OCI-LY7 (cell line): ENCODE measurements at regions not wholly inside any gene's neighbourhood (a gene's known extent, or its start where the extent isn't known, plus 50 kb on each side); places are given as distances from the start of the nearest gene placed in this dataset.

Experiments
- BruUV-seq: library from RNA; stranded (reverse); fragments of 400-500 nt; replicated peaks from 2 replicates; lab custom pipeline; 2021; lab: Mats Ljungman, UMichigan
- CTCF ChIA-PET: fragments of 300-600 bp; sonication (Branson Sonifier 250); formaldehyde crosslinking; loops from one replicate; lab custom pipeline; 2022; ENCODE audit warnings: antibody characterized with exemption; ENCODE audit not compliant: unreplicated experiment; lab: Charles Lee
- POLR2A ChIA-PET: fragments of 300-600 bp; sonication (Branson Sonifier 250); formaldehyde crosslinking; loops from one replicate; lab custom pipeline; 2022; ENCODE audit warnings: antibody characterized with exemption; lab: Charles Lee
- DNase-seq: peaks from one replicate; pipeline ENCODE4 v3.0.0-alpha.2; 2015; ENCODE audit warnings: low spot score
- H2AFZ ChIP-seq: fragments of 200-600 bp; sonication (generic), shearing (Covaris generic); 2 replicates; pipeline ENCODE4 v1.6.1; 2014; ENCODE audit warnings: mild to moderate bottlenecking, antibody characterized with exemption, low read length, moderate library complexity
- H3K27ac ChIP-seq: fragments of 200-600 bp; sonication (generic); 2 replicates; pipeline ENCODE4 v1.5.1; 2014; ENCODE audit warnings: mixed run types, low read depth, mild to moderate bottlenecking, moderate library complexity, low read length, inconsistent platforms; ENCODE audit not compliant: poor library complexity, severe bottlenecking
- H3K36me3 ChIP-seq: fragments of 200-600 bp; sonication (generic); 2 replicates; pipeline ENCODE4 v1.6.1; 2014; ENCODE audit warnings: mild to moderate bottlenecking, antibody characterized with exemption, low read length, moderate library complexity, mixed read lengths; ENCODE audit not compliant: insufficient read depth
- H3K4me1 ChIP-seq: fragments of 200-600 bp; sonication (generic); 2 replicates; pipeline ENCODE4 v1.5.1; 2014; ENCODE audit warnings: mild to moderate bottlenecking, low read length; ENCODE audit not compliant: insufficient read depth, poor library complexity, severe bottlenecking
- H3K4me2 ChIP-seq: fragments of 200-600 bp; sonication (generic); 2 replicates; pipeline ENCODE4 v1.6.1; 2014; ENCODE audit warnings: mild to moderate bottlenecking, low read length
- H3K4me3 ChIP-seq: fragments of 200-600 bp; sonication (generic); 2 replicates; pipeline ENCODE4 v1.5.1; 2014; ENCODE audit warnings: mild to moderate bottlenecking, low read depth, low read length; ENCODE audit not compliant: poor library complexity, severe bottlenecking
- H3K79me2 ChIP-seq: fragments of 200-600 bp; sonication (generic); 2 replicates; pipeline ENCODE4 v1.6.1; 2016; ENCODE audit warnings: low read depth, mild to moderate bottlenecking, low read length, moderate library complexity, mixed read lengths; ENCODE audit not compliant: insufficient read depth
- H3K9me2 ChIP-seq: fragments of 200-600 bp; sonication (generic); 2 replicates; pipeline ENCODE4 v1.6.1; 2016; ENCODE audit warnings: mild to moderate bottlenecking, low read length, mixed read lengths; ENCODE audit not compliant: insufficient read depth
- H3K9me3 ChIP-seq: fragments of 200-600 bp; sonication (generic); 2 replicates; pipeline ENCODE4 v1.6.1; 2014; ENCODE audit warnings: mild to moderate bottlenecking, mixed run types, low read length, mixed read lengths
- H4K20me1 ChIP-seq: fragments of 200-600 bp; sonication (generic); 2 replicates; pipeline ENCODE4 v1.6.1; 2014; ENCODE audit warnings: mild to moderate bottlenecking, antibody characterized with exemption, low read length, moderate library complexity, mixed read lengths; ENCODE audit not compliant: insufficient read depth
- EZH2phosphoT487 ChIP-seq: fragments of 200-600 bp; sonication (generic); IDR thresholded peaks from 2 replicates; pipeline ENCODE4 v1.6.1; 2018; ENCODE audit warnings: low read depth, borderline replicate concordance, mild to moderate bottlenecking, mixed run types, antibody characterized with exemption, low read length, moderate library complexity, mixed read lengths
- intact Hi-C: fragments of 100-400 bp; cut with micrococcal nuclease; formaldehyde crosslinking; loops from one replicate; pipeline ENCODE4 v1.10.0; 2022; ENCODE audit not compliant: unreplicated experiment
- TF ChIP-seq, protein P1 (sequence below): fragments of 200-600 bp; sonication (generic); conservative IDR thresholded peaks from 2 replicates; pipeline ENCODE4 v1.5.1; 2014; ENCODE audit warnings: mild to moderate bottlenecking, antibody characterized with exemption, low read length, moderate library complexity, mixed read lengths

- Histone ChIP-seq H4K20me1 (no peaks in the 10 kb centered on the region), H3K36me3 (no peaks in the 10 kb centered on the region), H2AFZ (no peak overlapping the region), H3K9me3 (no peaks in the 10 kb centered on the region), H3K4me2 (no peak overlapping the region), H3K4me1 (no peaks in the 10 kb centered on the region), H3K27ac (no peak overlapping the region), H3K79me2 (no peaks in the 10 kb centered on the region), H3K4me3 (no peak overlapping the region), H3K9me2 (no peaks in the 10 kb centered on the region)
- TF ChIP-seq, protein P1, sequence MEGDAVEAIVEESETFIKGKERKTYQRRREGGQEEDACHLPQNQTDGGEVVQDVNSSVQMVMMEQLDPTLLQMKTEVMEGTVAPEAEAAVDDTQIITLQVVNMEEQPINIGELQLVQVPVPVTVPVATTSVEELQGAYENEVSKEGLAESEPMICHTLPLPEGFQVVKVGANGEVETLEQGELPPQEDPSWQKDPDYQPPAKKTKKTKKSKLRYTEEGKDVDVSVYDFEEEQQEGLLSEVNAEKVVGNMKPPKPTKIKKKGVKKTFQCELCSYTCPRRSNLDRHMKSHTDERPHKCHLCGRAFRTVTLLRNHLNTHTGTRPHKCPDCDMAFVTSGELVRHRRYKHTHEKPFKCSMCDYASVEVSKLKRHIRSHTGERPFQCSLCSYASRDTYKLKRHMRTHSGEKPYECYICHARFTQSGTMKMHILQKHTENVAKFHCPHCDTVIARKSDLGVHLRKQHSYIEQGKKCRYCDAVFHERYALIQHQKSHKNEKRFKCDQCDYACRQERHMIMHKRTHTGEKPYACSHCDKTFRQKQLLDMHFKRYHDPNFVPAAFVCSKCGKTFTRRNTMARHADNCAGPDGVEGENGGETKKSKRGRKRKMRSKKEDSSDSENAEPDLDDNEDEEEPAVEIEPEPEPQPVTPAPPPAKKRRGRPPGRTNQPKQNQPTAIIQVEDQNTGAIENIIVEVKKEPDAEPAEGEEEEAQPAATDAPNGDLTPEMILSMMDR: no peak
- no peak for TF ChIP-seq EZH2phosphoT487
- ChIA-PET CTCF (no interaction called here), POLR2A (interaction anchor here (0.6 kb wide), 2 partner anchors 61 to 180 kb away, joined by 3 to 4 read pairs; no protein-coding TSS in a partner anchor)
- DNase-seq: no peak
- intact Hi-C loops: no loop called here
- no TSS peak for BruUV-seq
Observed at GRCh38 chr18:26778054-26778393, 87.5 kb downstream of the AQP4 start.

DNA sequence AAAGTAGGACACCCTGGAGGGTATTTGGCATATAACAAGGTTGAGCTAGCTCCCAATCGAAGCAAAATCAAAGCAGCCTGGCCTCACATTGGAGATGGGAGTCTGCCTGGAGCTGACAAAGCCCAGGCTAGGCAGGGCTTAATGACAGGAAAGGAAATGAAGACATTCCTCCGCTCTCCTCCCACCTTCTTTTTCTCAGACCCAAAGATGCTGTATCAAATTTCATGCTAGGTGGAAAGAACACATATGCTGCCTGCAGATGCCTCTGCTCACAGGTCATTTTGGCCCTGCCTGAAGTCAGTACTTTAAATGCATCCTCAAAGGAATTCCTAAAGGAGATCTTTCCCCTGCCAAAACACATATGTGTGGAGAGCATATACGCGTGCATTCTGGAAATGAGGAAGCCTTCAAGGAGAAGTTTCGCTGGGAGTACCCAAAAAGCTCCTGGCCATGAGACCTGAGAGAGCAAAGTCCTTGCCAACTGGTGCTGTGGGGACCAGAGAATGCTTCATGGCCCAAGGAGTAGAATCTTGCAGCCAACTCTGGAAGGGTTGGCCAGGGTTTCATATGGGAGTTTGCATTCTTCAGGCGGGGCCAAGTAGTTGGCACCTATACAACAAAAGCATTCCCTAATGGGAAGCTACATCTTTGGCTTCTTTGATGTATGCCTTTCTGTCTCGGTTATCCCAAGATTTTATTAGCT is 88.0 kb downstream of the AQP4 start:
- POLR2A ChIA-PET: interaction anchor here (0.5 to 0.6 kb wide), 3 partner anchors 60 to 180 kb away, joined by 3 to 4 read pairs (median 3); no protein-coding TSS in a partner anchor
- no peaks in the 10 kb centered on the region for H3K4me1 ChIP-seq
- no peak overlapping the region for H3K4me2 ChIP-seq

GRCh38 chr18:26772691-26773090 is 92.8 kb downstream of the AQP4 start:
- Histone ChIP-seq H3K9me2 (no peaks in the 10 kb centered on the region), H4K20me1 (no peaks in the 10 kb centered on the region), H3K36me3 (no peaks in the 10 kb centered on the region), H3K4me3 (no peak overlapping the region), H3K4me1 (no peaks in the 10 kb centered on the region), H3K4me2 (no peak overlapping the region), H3K79me2 (no peaks in the 10 kb centered on the region), H3K9me3 (no peaks in the 10 kb centered on the region), H2AFZ (no peak overlapping the region), H3K27ac (no peak overlapping the region)
- ChIA-PET CTCF (no interaction called here), POLR2A (no interaction called here)
- no TSS peak for BruUV-seq
- intact Hi-C loops: no loop called here
- no peak for DNase-seq
- TF ChIP-seq EZH2phosphoT487: no peak
- TF ChIP-seq, protein P1: no peak

More for the DNA sequence above, 88.0 kb downstream of the AQP4 start:
- H4K20me1 ChIP-seq: no peaks in the 10 kb centered on the region
- CTCF ChIA-PET: no interaction called here
- no peak for DNase-seq
- H3K4me3 ChIP-seq: no peak overlapping the region
- no peaks in the 10 kb centered on the region for H3K9me3 ChIP-seq
- H3K79me2 ChIP-seq: no peaks in the 10 kb centered on the region
- no peak for TF ChIP-seq EZH2phosphoT487
- TF ChIP-seq, protein P1: no peak
- H3K9me2 ChIP-seq: no peaks in the 10 kb centered on the region
- intact Hi-C loops: no loop called here
- H2AFZ ChIP-seq: no peak overlapping the region
- H3K27ac ChIP-seq: no peak overlapping the region
- no peaks in the 10 kb centered on the region for H3K36me3 ChIP-seq
- no TSS peak for BruUV-seq
